HG02973 (cell line): ENCODE measurements at regions not wholly inside any gene's neighbourhood (a gene's known extent, or its start where the extent isn't known, plus 50 kb on each side); places are given as distances from the start of the nearest gene placed in this dataset.

Experiments
- ATAC-seq: cut with Tn5 transposase; IDR thresholded peaks from one replicate; pipeline ENCODE4 v1.9.1; 2021; ENCODE audit warnings: moderate library complexity; ENCODE audit not compliant: unreplicated experiment

- no peak for ATAC-seq
These were observed 485.5 kb downstream of the DISC1 start for GRCh38 chr1:232112076-232112475.

- no peak for ATAC-seq
These were observed 485.0 kb downstream of the DISC1 start for GRCh38 chr1:232111611-232112010.

GRCh38 chr1:232110281-232111090, 483.9 kb downstream of the DISC1 start:
- ATAC-seq, result no peak

GRCh38 chr1:232109391-232109790, 482.8 kb downstream of the DISC1 start:
- no peak for ATAC-seq

- no peak for ATAC-seq
These were observed 482.0 kb downstream of the DISC1 start for GRCh38 chr1:232108598-232108997.

- ATAC-seq, result no peak
These were observed 479.8 kb downstream of the DISC1 start for GRCh38 chr1:232106415-232106814.

- no peak for ATAC-seq
These were observed 479.0 kb downstream of the DISC1 start for GRCh38 chr1:232105561-232105960.

- ATAC-seq, result no peak
These were observed 474.6 kb downstream of the DISC1 start for GRCh38 chr1:232101231-232101630.

- ATAC-seq, result no peak
These were observed 470.2 kb downstream of the DISC1 start for GRCh38 chr1:232096751-232097150.
